C1 segment of cervical spinal cord (tissue), 14 donors: ENCODE measurements at regions not wholly inside any gene's neighbourhood (a gene's known extent, or its start where the extent isn't known, plus 50 kb on each side); places are given as distances from the start of the nearest gene placed in this dataset.
A peak's percentile ranks its signal among the peaks of the same experiment; 100 is the strongest.

Source experiments
- DNase-seq, 14 donors: peaks; one replicate each; lab custom pipeline; 2025; lab: John Stamatoyannopoulos, UW

- DNase-seq = no peak
Measured at GRCh38 chr12:12016284-12017100, 54.2 kb upstream of the BCL2L14 start.

- no peak for DNase-seq
Measured at GRCh38 chr12:12017135-12017581, 53.6 kb upstream of the BCL2L14 start.

GRCh38 chr12:12017798-12018197, 52.9 kb upstream of the BCL2L14 start:
- DNase-seq = no peak

GRCh38 chr12:12018454-12018853, 52.3 kb upstream of the BCL2L14 start:
- DNase-seq = peak in 6 of 14 donors; percentile 4 to 59 (median 19)

- DNase-seq = no peak
Measured at GRCh38 chr12:12019881-12020280, 50.9 kb upstream of the BCL2L14 start.

- no peak for DNase-seq
Measured at GRCh38 chr12:12020762-12021161, 50.0 kb upstream of the BCL2L14 start.
